ENCODE measurements at regions not wholly inside any gene's neighbourhood (a gene's known extent, or its start where the extent isn't known, plus 50 kb on each side); places are given as distances from the start of the nearest gene placed in this dataset.

GRCh38 chr11:22079133-22079872, 113.6 kb upstream of the ANO5 start:
- TF ChIP-seq ELF4 (IDR thresholded peaks at IDR 0.05) (no peak), SP1 (IDR thresholded peaks at IDR 0.05) (no peak), PKNOX1 (IDR thresholded peaks at IDR 0.05) (no peak), FOXM1 (IDR thresholded peaks at IDR 0.05; ENCODE audit: borderline replicate concordance) (no peak), FOXK2 (IDR thresholded peaks at IDR 0.05) (no peak), CTBP1 (IDR thresholded peaks at IDR 0.05; ENCODE audit: borderline replicate concordance) (no peak), TARDBP (IDR thresholded peaks at IDR 0.05) (no peak), SUZ12 (IDR thresholded peaks at IDR 0.05) (no peak), ARNT (IDR thresholded peaks at IDR 0.05) (no peak), ZNF384 (IDR thresholded peaks at IDR 0.05) (no peak), BHLHE40 (IDR thresholded peaks at IDR 0.05; ENCODE audit: borderline replicate concordance) (no peak), L3MBTL2 (conservative IDR thresholded peaks at IDR 0.05) (no peak), NFRKB (IDR thresholded peaks at IDR 0.05) (no peak)

All from HEK293T (cell line).